Hematopoietic multipotent progenitor cell treated with erythropoietin and hydrocortisone succinate and interleukin-3 and kit ligand, for 8 days (in vitro differentiated cells): ENCODE measurements at regions not wholly inside any gene's neighbourhood (a gene's known extent, or its start where the extent isn't known, plus 50 kb on each side); places are given as distances from the start of the nearest gene placed in this dataset.

Experiments used
- DNase-seq: peaks from one replicate; pipeline ENCODE4 v3.0.0-alpha.2; 2015

GRCh38 chrX:113726009-113726408, 857.9 kb upstream of the HTR2C start:
- DNase-seq, result no peak

- no peak for DNase-seq
Measured at GRCh38 chrX:113699939-113700338, 859.3 kb upstream of the AMOT start.

- DNase-seq, result no peak
Measured at GRCh38 chrX:113675278-113675677, 834.6 kb upstream of the AMOT start.

GRCh38 chrX:113651306-113651705, 810.7 kb upstream of the AMOT start:
- DNase-seq, result no peak

GRCh38 chrX:113644426-113644825, 803.8 kb upstream of the AMOT start:
- no peak for DNase-seq

GRCh38 chrX:113634565-113634964, 793.9 kb upstream of the AMOT start:
- no peak for DNase-seq

GRCh38 chrX:113629326-113629725, 788.7 kb upstream of the AMOT start:
- DNase-seq, result no peak

- DNase-seq, result no peak
Measured at GRCh38 chrX:113594123-113594841, 753.7 kb upstream of the AMOT start.

- DNase-seq, result no peak
Measured at GRCh38 chrX:113586281-113586898, 745.8 kb upstream of the AMOT start.

- no peak for DNase-seq
Measured at GRCh38 chrX:113580486-113580885, 739.9 kb upstream of the AMOT start.

- no peak for DNase-seq
Measured at GRCh38 chrX:113558576-113558975, 717.9 kb upstream of the AMOT start.

- no peak for DNase-seq
Measured at GRCh38 chrX:113551919-113552318, 711.3 kb upstream of the AMOT start.

- DNase-seq, result no peak
Measured at GRCh38 chrX:113548308-113549015, 707.8 kb upstream of the AMOT start.

- DNase-seq, result no peak
Measured at GRCh38 chrX:113545040-113545439, 704.4 kb upstream of the AMOT start.

GRCh38 chrX:113539599-113540356, 699.1 kb upstream of the AMOT start:
- no peak for DNase-seq

GRCh38 chrX:113529426-113530013, 688.9 kb upstream of the AMOT start:
- no peak for DNase-seq

GRCh38 chrX:113522814-113523213, 682.2 kb upstream of the AMOT start:
- no peak for DNase-seq

GRCh38 chrX:113514906-113515305, 674.3 kb upstream of the AMOT start:
- no peak for DNase-seq

GRCh38 chrX:113512700-113513395, 672.2 kb upstream of the AMOT start:
- DNase-seq, result no peak

- no peak for DNase-seq
Measured at GRCh38 chrX:113510586-113510985, 670.0 kb upstream of the AMOT start.

- DNase-seq, result no peak
Measured at GRCh38 chrX:113492895-113493294, 652.3 kb upstream of the AMOT start.

GRCh38 chrX:113473418-113473817, 632.8 kb upstream of the AMOT start:
- DNase-seq, result no peak
